B cell (primary cell): ENCODE measurements at regions not wholly inside any gene's neighbourhood (a gene's known extent, or its start where the extent isn't known, plus 50 kb on each side); places are given as distances from the start of the nearest gene placed in this dataset.

ENCODE experiments used
- ATAC-seq: fragments of 200-7000 bp; cut with Tn5 transposase; one replicate; pipeline ENCODE4 v1.10.0; 2021; ENCODE audit warnings: low read depth, mild to moderate bottlenecking, moderate number of reproducible peaks, moderate library complexity
- CTCF ChIA-PET: fragments of 350-600 bp; sonication (Branson Sonifier 250); formaldehyde crosslinking; loops from one replicate; lab custom pipeline; 2021; ENCODE audit warnings: antibody characterized with exemption, inconsistent platforms; lab: Charles Lee
- POLR2A ChIA-PET: fragments of 350-600 bp; sonication (Branson Sonifier 250); formaldehyde crosslinking; loops from one replicate; lab custom pipeline; 2021; ENCODE audit warnings: antibody characterized with exemption; lab: Charles Lee
- DNase-seq: peaks from one replicate; pipeline ENCODE4 v3.0.0; 2013
- H2AFZ ChIP-seq: 2 replicates; pipeline ENCODE4 v1.6.1; 2012; ENCODE audit warnings: mild to moderate bottlenecking, low read depth, low read length; ENCODE audit not compliant: insufficient read depth, poor library complexity, severe bottlenecking
- H3K27ac ChIP-seq, 2 donors: 1 replicate in 1 of 2; 2 replicates in 1 of 2; pipeline ENCODE4 v1.5.1; 2012 to 2013; ENCODE audit warnings: low read length in 2 of 2, mild to moderate bottlenecking in 2 of 2, moderate library complexity in 1 of 2
- H3K27me3 ChIP-seq, 4 experiments: fragments of 200-600 bp in 1 of 4; sonication (generic) in 1 of 4; replicated peaks in 1 of 4; 1 replicate in 2 of 4; 2 replicates in 2 of 4; pipeline versions ENCODE4 v1.6.1 to v1.7.0; 2013 to 2016; ENCODE audit warnings: low read length in 3 of 4, mild to moderate bottlenecking in 2 of 4, mixed read lengths in 1 of 4, moderate library complexity in 1 of 4; ENCODE audit not compliant: insufficient read depth in 4 of 4, control insufficient read depth in 3 of 4; ENCODE audit errors: control extremely low read depth in 1 of 4
- H3K36me3 ChIP-seq, 2 experiments: replicated peaks in 1 of 2; 1 replicate in 1 of 2; 2 replicates in 1 of 2; pipeline versions ENCODE4 v1.6.1 to v1.7.1; 2013; ENCODE audit warnings: low read length in 1 of 2; ENCODE audit not compliant: insufficient read depth in 2 of 2, control insufficient read depth in 1 of 2; ENCODE audit errors: control extremely low read depth in 1 of 2, extremely low read depth in 1 of 2
- H3K4me1 ChIP-seq, 2 donors: fragments of 200-600 bp in 1 of 2; sonication (generic) in 1 of 2; 1 replicate in 1 of 2; 2 replicates in 1 of 2; pipeline versions ENCODE4 v1.5.1 to v1.6.1; 2013 to 2017; ENCODE audit warnings: low read length in 2 of 2; ENCODE audit not compliant: control insufficient read depth in 2 of 2, insufficient read depth in 2 of 2
- H3K4me2 ChIP-seq: replicated peaks from 2 replicates; pipeline ENCODE3; 2012; ENCODE audit warnings: mild to moderate bottlenecking, low read depth, low read length; ENCODE audit not compliant: poor library complexity, severe bottlenecking
- H3K4me3 ChIP-seq, 5 experiments: fragments of 200-600 bp in 1 of 5; sonication (generic) in 1 of 5; 1 replicate in 3 of 5; 2 replicates in 2 of 5; pipeline versions ENCODE4 v1.5.1 to v1.7.0; 2011 to 2016; ENCODE audit warnings: low read length in 4 of 5, mild to moderate bottlenecking in 4 of 5, low read depth in 2 of 5, control low read depth in 1 of 5, moderate library complexity in 1 of 5; ENCODE audit not compliant: insufficient read depth in 1 of 5; ENCODE audit errors: control extremely low read depth in 1 of 5, extremely low read depth in 1 of 5
- H3K79me2 ChIP-seq: fragments of 200-600 bp; sonication (generic); one replicate; pipeline ENCODE4 v1.6.0; 2016; ENCODE audit warnings: low read length; ENCODE audit not compliant: control insufficient read depth, insufficient read depth
- H3K9ac ChIP-seq: fragments of 200-600 bp; sonication (generic); 2 replicates; pipeline ENCODE4 v1.6.1; 2017; ENCODE audit warnings: mild to moderate bottlenecking, low read length, moderate library complexity
- H3K9me3 ChIP-seq, 3 donors: one replicate each; pipeline versions ENCODE4 v1.6.1 to v1.7.1; 2013; ENCODE audit warnings: low read length in 2 of 3; ENCODE audit not compliant: control insufficient read depth in 2 of 3, insufficient read depth in 1 of 3; ENCODE audit errors: control extremely low read depth in 1 of 3
- H4K20me1 ChIP-seq: 2 replicates; pipeline ENCODE4 v1.6.0; 2012; ENCODE audit warnings: mild to moderate bottlenecking, low read length; ENCODE audit not compliant: insufficient read depth, control insufficient read depth, poor library complexity, severe bottlenecking
- H3K27ac Mint-ChIP-seq: one replicate; pipeline ENCODE4 v1.8.0; 2021; ENCODE audit warnings: mixed read lengths
- H3K27me3 Mint-ChIP-seq: one replicate; pipeline ENCODE4 v1.8.0; 2021; ENCODE audit warnings: mixed read lengths
- H3K4me1 Mint-ChIP-seq: one replicate; pipeline ENCODE4 v1.8.0; 2021; ENCODE audit warnings: mixed read lengths
- H3K4me3 Mint-ChIP-seq: one replicate; pipeline ENCODE4 v1.8.0; 2021; ENCODE audit warnings: mixed read lengths
- H3K9me3 Mint-ChIP-seq: one replicate; pipeline ENCODE4 v1.8.0; 2022; ENCODE audit warnings: mixed read lengths; ENCODE audit not compliant: insufficient read depth
- CTCF ChIP-seq: fragments of 200-600 bp; IDR thresholded peaks from one replicate; pipeline ENCODE4 v1.8.0; 2022; ENCODE audit warnings: antibody characterized with exemption, mild to moderate bottlenecking
- EZH2 ChIP-seq: IDR thresholded peaks from 2 replicates; pipeline ENCODE4 v1.6.1; 2012; ENCODE audit warnings: borderline replicate concordance, low read depth, mild to moderate bottlenecking, moderate library complexity, low read length; ENCODE audit not compliant: insufficient read depth, poor library complexity, severe bottlenecking
- WGBS: methylation state at CpG from one replicate; pipeline ENCODE4 v1.1.5; 2013; ENCODE audit warnings: missing lambda C conversion rate; ENCODE audit not compliant: insufficient coverage; 5-methylcytosine and 5-hydroxymethylcytosine counted together
- intact Hi-C: fragments of 100-400 bp; cut with micrococcal nuclease; formaldehyde crosslinking; loops from one replicate; pipeline ENCODE4 v1.10.0; 2022

GRCh38 chr20:39479196-39479810 is 517.2 kb downstream of the DHX35 start:
- no peaks in the 10 kb centered on the region for H3K4me1 ChIP-seq
- H3K4me1 Mint-ChIP-seq, result no peaks in the 10 kb centered on the region
- H3K4me3 ChIP-seq, result no peak overlapping the region
- no peaks in the 10 kb centered on the region for H4K20me1 ChIP-seq
- H3K27me3 ChIP-seq, result no peaks in the 10 kb centered on the region
- H3K79me2 ChIP-seq, result no peaks in the 10 kb centered on the region
- no peak overlapping the region for H3K4me2 ChIP-seq
- H3K9ac ChIP-seq, result no peak overlapping the region
- no peaks in the 10 kb centered on the region for H3K27me3 Mint-ChIP-seq
- ChIA-PET CTCF (no interaction called here), POLR2A (no interaction called here)
- no peak overlapping the region for H3K27ac Mint-ChIP-seq
- no peaks in the 10 kb centered on the region for H3K9me3 ChIP-seq
- no peak overlapping the region for H3K4me3 Mint-ChIP-seq
- no peaks in the 10 kb centered on the region for H3K9me3 Mint-ChIP-seq
- H3K27ac ChIP-seq, result no peak overlapping the region
- H2AFZ ChIP-seq, result no peak overlapping the region
- no peaks in the 10 kb centered on the region for H3K36me3 ChIP-seq
- TF ChIP-seq EZH2, result no peak
- TF ChIP-seq CTCF, result no peak
- 92% methylated on average over 3 of the region's 4 CpGs for WGBS
- ATAC-seq, result no peak
- intact Hi-C loops, result no loop called here
- no peak for DNase-seq

GRCh38 chr20:39474879-39475278 is 512.7 kb downstream of the DHX35 start:
- Histone ChIP-seq H3K9me3 (no peaks in the 10 kb centered on the region), H2AFZ (no peak overlapping the region), H3K36me3 (no peaks in the 10 kb centered on the region), H3K79me2 (no peaks in the 10 kb centered on the region), H3K4me2 (no peak overlapping the region), H4K20me1 (no peaks in the 10 kb centered on the region), H3K27ac (no peak overlapping the region), H3K4me1 (no peaks in the 10 kb centered on the region), H3K4me3 (no peak overlapping the region), H3K9ac (no peak overlapping the region), H3K27me3 (no peaks in the 10 kb centered on the region)
- Mint-ChIP-seq H3K4me3 (no peak overlapping the region), H3K9me3 (no peaks in the 10 kb centered on the region), H3K27me3 (no peaks in the 10 kb centered on the region), H3K27ac (no peak overlapping the region), H3K4me1 (no peaks in the 10 kb centered on the region)
- TF ChIP-seq EZH2 (no peak), CTCF (no peak)
- ATAC-seq (no peak), DNase-seq (no peak)
- ChIA-PET CTCF (no interaction called here), POLR2A (no interaction called here)
- WGBS, result 47% methylated on average over 2 of the region's 2 CpGs
- intact Hi-C loops, result no loop called here
